ENCODE measurements at regions not wholly inside any gene's neighbourhood (a gene's known extent, or its start where the extent isn't known, plus 50 kb on each side); places are given as distances from the start of the nearest gene placed in this dataset.

DNA sequence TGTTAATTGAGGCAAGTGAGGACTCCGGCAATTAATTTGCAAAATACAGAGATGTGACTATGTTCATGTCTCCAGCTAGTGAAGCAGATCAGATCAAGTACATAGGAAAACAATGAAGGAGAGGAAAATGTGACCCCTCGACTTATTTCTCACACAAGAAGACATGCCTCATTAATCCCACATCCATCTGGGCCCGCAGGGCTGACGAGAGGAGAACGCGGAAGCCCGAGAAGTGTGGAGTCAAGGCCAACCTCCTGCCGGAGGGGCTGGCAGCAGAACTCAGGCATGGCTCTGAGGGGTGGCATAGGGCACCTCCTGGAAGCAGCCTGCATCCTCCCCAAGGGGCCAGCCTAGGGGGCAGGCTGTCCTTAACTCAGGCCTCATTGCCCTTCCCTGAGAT lies 54.4 kb downstream of the ZNF503 start:
- no peak for DNase-seq (ENCODE audit: low read depth in 1 of 2, low spot score in 1 of 2)

DNA sequence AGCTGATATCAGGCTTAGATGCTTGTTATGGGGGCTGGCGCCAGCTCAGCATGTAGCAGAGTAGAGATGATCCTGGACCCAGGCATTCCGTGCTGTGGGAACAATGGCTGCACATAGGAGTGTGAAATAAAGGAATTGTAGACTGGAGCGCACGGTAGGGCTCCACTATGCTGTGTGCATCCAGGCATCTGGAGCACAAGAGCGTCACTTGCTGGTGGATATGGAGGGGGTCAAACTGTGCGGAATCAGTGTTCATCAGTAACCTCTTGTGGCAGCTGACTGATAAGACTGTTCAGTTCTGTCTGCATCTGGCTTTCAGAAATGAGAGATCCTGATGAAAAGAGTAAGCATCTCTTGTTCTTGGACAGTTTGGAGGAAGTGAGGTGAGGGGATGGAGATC lies 55.8 kb downstream of the ZNF503 start:
- DNase-seq (ENCODE audit: low read depth in 1 of 2, low spot score in 1 of 2): no peak

DNA sequence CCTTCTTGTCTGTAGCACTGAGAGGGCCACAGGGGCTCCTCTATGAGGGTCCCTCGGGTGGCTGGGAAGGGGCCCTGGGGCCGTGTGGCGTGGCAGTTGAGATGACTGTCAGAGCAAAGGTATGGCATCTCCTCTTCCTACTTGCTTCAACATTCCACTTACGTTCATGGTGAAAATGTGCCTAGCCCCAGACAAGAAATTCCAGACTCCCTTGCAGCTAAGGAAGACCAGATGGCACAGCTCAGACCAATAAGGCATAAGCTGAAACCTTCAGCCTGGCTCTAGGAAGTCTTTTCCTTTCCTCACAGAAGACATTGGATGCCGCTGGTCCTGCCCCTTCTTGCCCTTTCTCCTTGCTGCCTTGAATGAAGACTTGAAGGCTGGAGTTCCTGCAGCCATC lies 57.4 kb downstream of the ZNF503 start:
- DNase-seq (ENCODE audit: low read depth in 1 of 2, low spot score in 1 of 2): no peak

DNA sequence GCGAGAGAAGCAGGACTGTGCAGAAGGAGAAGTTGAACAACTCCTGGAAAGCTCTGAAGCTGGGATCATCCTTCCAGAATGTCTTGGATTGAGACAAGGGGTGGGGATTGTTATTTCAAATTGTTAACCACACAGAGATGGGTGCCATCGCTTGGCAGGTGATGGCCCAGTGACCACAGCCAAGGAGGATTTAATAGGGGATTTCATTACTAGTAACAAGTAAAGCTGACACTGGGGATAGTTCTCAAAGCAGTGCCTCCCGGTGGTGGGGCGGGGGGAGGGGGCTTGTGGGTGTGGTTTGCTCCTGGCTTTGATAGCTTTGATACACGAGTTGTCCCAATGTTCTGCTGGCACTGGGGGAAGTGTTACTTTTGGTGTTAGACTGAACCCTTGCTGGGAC lies 59.2 kb downstream of the ZNF503 start:
- no peak for DNase-seq (ENCODE audit: low read depth in 1 of 2, low spot score in 1 of 2)

DNA sequence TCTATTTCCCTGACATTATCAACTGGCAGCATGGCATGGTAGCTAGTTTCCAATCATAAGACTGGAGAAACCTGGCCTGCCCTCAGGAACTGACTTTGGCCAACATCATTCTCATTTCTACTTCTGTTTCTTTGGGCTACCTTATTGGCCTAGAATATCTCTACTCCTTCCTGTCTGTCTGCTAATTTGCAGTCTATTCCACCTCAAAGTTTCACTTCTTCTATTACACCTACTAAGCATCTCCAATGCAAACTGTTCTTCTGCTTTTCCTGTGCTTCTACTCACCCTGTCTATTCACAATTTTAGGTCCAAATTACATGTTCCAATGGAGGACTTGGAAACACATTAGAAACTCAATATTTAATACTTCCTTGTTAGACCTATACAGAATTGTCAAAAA lies 65.6 kb downstream of the ZNF503 start:
- no peak for DNase-seq (ENCODE audit: low read depth in 1 of 2, low spot score in 1 of 2)

DNA sequence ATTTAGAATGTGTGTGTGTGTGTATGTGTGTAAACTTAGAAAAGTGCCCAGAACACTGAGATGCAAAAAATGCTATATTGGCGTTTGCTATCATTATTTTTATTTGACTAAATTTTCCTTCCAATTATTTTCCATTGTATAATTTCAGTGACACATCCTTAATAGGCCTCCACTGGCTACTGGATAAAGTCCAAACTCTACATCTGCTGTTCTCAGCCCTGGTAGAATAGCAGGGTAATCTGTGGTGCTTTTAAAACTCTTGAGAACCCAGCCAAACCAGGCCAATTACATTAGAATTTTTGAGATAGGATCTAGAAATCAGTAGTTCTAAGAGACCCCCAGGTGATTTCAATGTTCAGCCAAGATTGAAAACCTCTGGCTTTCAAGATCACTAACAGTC lies 66.4 kb downstream of the ZNF503 start:
- no peak for DNase-seq (ENCODE audit: low read depth in 1 of 2, low spot score in 1 of 2)

DNA sequence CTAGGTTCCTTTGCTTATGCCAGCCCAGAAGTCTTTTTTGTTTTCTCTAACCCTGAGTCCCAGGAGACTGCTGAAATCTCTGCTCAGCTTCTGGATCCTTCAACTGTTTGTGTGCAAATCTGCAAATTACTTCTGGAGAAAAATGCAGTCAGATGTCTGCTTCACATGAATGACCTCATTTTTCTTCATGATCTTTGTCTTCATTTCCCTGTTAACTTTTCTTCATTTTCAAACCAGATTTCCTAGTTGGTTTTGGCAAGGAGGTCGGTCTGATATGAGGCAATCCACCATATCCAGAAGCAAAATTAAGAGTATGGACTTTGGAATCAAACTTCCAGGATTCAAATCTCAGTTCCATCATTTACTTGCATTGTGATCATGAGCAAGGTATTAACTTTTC lies 66.8 kb downstream of the ZNF503 start:
- DNase-seq (ENCODE audit: low read depth in 1 of 2, low spot score in 1 of 2): no peak

DNA sequence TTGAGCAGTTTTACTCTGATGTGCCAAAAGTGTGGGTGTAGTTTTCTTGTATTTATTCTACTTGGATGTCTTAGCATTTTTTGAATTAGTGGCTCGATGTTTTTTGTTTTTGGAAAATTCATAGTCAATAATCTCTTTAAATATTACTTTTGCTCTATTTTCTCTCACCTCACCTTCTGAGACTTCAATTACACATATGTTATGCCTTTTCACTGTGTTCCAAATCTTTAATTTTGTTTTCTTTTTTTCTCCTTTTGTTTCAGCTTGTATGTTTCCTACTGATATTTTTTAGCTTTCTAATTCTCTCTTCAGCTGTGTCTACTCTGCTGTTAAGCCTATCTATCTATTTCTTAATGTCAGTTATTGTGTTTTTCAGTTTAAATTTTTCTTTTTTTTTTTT lies 69.5 kb downstream of the ZNF503 start:
- no peak for DNase-seq (ENCODE audit: low read depth in 1 of 2, low spot score in 1 of 2)

DNA sequence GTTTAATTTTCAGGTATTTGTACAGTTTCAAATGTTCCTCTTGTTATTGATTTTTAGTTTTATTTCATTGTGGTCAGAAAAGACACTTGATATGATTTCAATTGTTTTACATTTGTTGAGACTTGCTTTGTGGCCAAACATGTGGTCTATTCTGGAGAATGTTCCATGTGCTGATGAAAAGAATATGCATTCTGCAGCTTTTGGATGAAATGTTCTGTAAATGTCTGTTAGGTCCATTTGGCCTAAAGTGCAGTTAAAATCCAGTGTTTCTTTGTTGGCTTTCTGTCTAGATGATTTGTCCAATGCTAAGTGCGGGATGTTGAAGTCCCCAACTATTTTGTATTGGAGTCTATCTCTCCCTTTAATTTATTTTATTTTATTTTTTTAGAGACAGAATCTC lies 70.5 kb downstream of the ZNF503 start:
- DNase-seq (ENCODE audit: low read depth in 1 of 2, low spot score in 1 of 2): no peak

DNA sequence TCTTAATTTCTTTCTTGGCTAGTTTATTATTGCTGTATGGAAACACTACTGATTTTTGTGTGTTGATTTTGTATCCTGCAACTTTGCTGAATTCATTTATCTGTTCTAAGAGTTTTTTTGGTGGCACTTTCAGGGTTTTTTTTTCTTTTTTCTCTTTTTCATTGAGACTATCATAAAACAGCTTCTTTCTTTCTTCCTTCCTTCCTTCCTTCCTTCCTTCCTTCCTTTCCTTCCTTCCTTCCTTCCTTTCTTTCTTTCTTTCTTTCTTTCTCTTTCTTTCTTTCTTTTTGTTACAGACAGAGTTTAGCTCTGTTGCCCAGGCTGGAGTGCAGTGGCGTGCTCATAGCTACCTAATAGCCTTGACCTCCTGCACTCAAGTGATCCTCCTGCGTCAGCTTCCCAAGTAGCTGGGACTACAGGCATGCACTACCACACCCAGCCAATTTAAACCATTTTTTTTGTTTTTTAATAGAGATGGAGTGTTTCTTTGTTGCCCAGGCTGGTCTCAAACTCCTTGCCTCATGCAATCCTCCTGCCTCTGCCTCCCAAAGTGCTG lies 72.3 kb downstream of the ZNF503 start:
- DNase-seq (ENCODE audit: low read depth in 1 of 2, low spot score in 1 of 2): no peak

DNA sequence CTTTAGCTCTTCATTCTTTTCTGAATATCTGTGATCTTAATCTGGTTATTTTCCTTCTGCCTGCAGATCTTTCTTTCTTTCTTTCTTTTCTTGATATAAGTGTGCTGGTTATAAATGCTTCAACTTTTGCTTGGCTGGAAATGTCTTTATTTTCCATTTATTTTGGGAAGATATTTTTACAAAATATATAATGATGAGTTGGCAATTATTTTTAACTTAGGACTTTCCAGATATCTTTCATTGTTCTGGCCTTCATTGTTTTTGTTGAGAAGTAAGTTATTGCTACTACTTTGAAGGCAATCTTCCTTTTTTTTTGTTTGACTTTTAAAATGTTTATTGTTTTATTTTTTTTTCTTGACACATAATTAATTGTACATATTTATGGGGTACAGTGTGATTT lies 75.3 kb downstream of the ZNF503 start:
- no peak for DNase-seq (ENCODE audit: low read depth in 1 of 2, low spot score in 1 of 2)

DNA sequence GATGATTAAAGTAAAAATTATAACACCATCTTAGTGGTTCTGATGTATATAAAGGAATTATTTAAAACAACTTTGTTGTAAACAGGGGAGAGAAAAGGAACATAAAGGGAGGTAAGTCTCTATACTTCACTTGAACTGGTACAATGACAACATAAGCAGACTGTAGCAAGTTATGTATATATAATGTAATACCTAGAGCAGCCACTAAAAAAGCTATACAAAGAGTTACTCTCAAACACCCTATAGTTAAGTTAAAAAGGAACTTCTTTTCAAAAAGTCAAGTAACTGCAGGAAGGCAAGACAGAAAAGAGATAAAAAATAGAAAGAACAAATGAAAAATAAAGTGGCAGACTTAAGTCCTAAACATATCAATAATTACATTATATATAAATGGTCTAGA lies 82.3 kb downstream of the ZNF503 start:
- no peak for DNase-seq (ENCODE audit: low read depth in 1 of 2, low spot score in 1 of 2)

DNA sequence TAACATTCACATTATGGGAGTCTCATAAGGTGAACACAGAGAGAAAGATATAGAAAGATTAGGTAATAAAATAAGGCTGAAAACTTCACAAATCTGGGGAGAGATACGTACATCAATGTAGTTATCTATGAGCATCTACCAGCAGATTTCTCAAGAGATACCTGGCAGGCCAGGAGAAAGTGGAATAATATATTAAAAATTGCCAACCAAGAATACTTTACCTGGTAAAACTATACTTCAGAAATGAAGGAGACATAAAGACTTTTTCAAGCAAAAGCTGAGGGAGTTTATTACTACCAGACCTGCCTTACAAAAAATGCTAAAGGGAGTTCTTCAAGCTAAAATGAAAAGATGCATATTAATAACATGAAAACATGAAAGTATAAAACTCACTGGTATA lies 78.8 kb upstream of the COMTD1 start:
- no peak for DNase-seq (ENCODE audit: low read depth in 1 of 2, low spot score in 1 of 2)

DNA sequence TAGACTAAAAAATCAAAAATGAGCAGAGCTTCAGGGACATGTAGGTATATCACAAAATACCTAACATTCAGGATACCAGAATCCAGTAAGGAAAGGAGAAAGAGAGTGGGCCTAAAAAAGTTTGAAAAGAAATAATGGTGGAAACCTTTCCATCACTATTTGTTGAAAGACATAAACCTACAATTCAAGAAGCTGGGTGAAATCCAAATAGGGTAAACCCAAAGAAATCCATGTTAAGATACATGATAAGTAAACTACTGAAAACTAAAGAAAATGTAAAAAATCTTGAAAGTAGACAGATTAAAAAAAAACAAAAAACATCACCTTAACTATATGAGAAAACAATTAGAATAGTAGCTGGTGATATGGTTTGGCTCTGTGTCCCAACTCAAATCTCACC lies 76.7 kb upstream of the COMTD1 start:
- no peak for DNase-seq (ENCODE audit: low read depth in 1 of 2, low spot score in 1 of 2)

DNA sequence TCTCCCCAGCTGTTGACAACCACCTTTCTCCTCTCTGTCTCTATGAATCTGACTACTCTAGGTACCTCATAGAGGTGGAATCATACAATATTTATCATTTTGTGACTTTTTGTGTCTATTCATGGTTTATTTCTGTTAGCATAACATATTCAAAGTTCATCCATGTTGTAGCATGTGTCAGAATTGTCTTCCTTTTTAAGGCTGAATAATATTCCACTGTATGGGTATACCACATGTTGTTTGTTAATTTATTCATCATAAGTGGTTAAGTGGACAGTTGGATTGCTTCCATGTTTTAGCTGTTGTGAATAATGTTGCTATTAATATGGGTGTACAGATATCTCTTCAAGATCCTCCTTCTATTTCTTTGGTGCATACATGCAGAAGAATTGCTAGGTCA lies 69.9 kb upstream of the COMTD1 start:
- DNase-seq (ENCODE audit: low read depth in 1 of 2, low spot score in 1 of 2): no peak

DNA sequence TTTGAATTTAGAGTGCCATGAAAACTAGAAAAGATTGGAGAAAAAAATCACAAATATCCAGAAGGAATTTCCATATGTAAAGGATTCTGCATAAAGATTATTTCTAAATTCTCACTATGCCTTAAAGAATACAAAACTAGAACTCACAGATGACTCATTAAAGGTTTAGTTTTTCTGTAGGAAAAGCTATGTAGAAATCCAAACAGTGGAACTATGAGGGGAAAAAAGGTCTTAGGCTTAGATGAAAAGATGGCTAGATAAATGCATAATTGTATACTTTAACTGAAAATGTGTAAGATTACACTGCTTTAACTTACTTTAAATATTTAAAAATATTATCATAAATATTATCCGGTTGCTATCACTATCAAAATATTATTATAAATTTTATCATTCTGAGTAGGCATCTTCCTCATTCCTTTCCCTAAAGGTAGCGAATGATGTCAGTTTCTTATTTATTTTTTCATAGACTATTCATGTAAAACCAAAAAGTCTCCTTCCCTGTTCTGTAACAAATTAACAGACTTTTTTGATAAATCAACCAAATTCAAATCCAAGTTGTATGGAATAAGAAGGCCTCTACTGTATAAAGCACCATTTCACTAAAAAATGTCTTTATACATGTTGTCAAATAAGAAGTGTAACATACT lies 69.1 kb upstream of the COMTD1 start:
- DNase-seq (ENCODE audit: low read depth in 1 of 2, low spot score in 1 of 2): no peak

DNA sequence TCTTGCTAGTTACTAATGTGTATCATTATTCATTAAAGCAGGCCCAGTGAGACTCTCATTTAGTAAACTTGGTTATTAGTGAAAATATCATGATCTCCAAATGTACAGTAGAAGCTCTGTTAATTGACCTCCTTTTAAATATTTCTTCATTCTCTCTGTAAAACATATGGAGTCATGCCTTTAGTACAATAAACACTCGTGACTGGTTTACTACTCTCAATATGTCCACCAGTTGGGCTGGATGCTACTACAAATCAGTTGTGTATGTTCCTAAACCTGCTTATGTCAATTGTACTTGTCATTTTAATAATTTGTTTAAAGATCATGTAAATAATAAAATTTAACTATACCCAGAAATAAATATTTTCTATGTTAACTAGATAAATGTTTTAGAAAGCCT lies 68.6 kb upstream of the COMTD1 start:
- no peak for DNase-seq (ENCODE audit: low read depth in 1 of 2, low spot score in 1 of 2)

DNA sequence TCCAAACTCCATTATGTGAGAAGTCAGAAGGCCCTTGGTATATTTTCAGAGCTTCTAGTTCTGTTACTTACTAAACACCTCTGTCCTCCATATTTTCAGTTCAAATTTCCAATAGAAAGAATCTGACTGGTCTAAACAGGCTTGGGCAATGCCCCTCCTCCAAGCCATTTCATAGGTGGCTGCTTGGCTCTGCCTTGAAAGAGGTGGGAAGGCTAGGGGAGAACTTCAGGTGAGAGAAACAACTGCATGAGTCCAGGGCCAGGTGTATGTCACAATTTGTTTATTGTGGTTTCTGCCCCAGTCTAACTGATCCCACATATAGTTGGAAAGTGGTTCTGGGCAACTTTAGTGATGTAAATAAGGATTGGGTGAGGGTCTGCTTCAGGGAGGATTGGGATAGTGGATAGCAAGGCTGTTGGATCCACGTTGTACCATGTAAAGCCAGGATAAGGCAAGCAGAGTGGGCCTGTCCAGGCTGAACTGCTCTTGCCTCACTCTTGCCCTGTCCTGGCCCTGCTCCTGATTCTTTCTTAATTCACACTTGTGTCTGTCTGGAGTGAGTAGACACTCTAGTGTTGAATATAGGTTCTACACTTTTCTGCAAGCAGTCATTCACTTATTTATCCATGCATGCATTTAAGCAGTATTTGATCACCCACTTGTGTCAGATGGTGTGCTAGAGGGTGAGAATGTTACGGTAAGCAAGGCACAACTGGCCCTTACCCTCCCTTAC lies 67.5 kb upstream of the COMTD1 start:
- DNase-seq (ENCODE audit: low read depth in 1 of 2, low spot score in 1 of 2): no peak

DNA sequence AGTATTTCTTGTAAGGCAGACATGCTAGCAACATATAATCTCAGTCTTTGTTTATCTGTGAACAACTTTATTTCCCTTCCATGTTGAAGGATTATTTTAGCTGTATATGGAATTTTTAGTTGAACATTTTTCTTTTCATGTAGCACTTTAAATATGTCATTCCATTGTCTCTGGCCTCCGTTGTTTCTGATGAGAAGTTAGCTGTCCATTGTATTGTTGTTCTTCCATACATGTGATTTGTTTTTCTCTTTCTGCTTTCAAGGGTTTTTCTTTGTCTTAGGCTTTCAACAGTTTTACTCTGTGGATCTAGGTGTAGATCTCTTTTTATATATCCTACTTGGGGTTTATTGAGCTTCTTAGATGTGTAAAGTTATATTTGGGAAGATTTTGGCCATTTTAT lies 66.3 kb upstream of the COMTD1 start:
- DNase-seq (ENCODE audit: low read depth in 1 of 2, low spot score in 1 of 2): no peak

DNA sequence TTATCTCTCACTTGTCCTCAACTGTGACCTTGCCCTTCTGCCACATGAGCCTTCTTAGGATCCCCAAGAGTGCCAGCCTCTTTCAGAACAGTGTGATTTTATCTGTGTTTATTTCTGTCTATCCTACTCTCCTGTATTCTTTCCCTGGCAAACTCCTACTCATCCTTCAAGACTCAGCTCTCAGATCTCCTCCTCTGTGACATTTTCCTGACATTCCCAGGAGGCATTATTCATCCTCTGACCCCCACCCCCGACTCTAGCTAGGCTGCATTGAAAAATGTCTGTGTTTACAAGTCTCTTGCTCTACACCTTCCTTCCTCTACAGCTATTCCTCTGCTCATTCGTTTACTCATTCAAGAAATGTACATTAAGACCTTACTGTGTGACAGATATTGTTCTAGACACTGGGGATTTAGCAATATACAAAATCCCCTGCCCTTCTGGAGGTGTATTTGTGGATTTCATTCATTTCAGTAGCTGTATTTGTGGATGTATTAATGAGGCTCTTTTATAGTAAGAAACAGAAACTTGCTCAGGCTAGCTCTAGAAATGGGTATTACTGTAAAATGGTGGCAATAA lies 61.4 kb upstream of the COMTD1 start:
- DNase-seq (ENCODE audit: low read depth in 1 of 2, low spot score in 1 of 2): no peak

DNA sequence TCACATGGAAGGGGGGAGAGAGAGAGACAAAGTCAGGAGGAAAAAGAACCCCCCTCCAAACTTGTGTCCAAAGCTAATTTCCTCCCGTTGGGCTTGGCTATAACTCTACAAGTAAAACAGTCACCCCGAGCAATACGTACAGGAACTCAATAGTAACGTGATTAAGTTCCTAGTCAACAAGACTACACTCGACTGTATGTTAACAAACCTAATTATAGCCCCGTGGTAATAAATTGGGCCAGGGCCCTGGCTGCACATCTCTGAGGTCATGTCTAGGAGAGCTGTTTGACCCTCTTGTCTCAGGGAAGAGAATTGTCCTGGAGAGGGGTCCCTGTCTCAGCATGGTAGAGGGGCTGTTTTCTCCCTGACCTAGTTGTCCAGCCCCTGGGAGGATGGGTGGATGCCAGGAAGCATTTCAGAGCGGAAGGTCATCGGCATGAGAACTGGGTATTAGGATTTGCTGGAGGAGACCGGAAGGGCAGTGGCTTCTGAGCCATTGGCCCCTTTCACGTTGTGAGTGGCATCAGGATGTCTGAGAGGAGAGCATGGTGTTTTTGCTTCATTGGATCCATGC lies 60.2 kb upstream of the COMTD1 start:
- no peak for DNase-seq (ENCODE audit: low read depth in 1 of 2, low spot score in 1 of 2)

All from activated CD4-positive, alpha-beta T cell treated with anti-CD3 and anti-CD28 coated beads, Interleukin-2, amount 50 U/mL, for 24 hours (primary cell).